ENCODE measurements at regions not wholly inside any gene's neighbourhood (a gene's known extent, or its start where the extent isn't known, plus 50 kb on each side); places are given as distances from the start of the nearest gene placed in this dataset.

DNA sequence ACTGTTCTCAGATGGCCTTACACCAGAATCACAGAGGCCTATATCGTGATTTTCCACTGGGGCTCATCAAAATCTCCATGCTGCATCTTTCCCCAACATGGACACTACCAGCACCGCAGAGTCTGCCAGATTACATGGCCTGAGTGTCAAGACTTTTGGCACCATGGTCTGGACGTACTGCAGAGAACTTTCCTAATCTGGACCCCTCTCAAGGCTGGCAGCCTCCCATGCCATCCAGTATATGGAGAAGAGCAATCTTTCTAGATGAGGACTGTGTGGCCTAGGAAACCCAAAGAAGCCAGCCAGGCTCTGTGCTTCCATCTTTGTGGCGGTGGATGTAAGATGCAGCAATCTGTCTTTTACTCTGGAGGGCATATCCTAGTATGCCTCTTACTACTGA, 139.2 kb downstream of the ADAMTS15 start:
- no peak for DNase-seq

DNA sequence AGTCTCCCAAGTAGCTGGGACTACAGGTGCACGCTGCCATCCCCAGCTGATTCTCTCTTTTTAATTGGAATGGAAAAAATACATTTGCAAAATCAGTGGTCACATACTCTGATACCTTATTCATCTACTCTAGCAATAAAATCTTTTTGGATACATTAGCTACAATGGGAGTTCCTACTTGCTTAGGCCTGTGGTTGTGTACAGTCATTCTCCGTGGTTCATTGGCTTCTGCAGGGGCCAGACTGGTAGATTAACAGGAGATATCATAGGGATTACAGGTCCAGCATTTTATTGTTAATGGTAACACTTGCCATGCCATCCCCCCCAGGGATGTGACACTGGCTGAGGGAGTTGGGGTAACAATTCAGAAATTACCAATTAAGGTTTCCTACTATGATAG, 140.0 kb downstream of the ADAMTS15 start:
- no peak for DNase-seq

DNA sequence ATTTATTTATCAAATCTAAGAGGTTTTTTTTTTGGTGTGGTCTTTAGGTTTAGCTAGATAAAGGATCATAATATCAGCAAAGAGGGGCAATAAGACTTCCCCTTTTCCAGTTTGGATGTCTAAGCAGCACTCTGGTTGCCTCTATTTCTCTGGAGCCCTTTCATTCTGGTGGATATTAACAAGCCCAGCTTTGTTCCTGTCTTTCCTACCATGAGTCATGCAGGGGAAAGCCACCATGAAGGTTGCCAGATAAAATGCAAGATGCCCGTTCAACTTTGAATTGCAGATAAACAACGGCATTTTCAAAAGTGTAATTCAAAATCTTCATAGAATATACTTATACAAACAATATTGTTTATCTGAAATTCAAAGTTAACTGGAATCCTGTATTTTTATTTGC, 143.6 kb downstream of the ADAMTS15 start:
- no peak for DNase-seq

DNA sequence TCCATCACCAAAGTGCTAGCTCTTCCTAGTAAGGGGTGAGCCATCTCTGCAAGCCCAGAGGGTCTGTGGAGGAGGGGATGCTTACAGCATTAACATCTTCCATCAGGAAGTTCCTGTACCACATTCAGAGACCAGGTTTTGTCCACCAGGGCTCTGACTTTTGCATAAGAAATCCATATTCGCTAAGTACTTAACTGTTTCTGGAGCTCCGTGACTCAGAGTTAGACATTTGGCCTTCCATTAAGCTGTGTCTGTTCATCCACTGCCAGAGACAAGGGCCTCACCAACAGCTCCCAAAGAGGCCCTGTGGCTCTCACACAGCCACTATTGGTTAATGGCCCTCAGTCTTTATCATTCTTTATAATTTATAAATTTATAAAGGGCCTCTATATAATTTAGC, 144.6 kb downstream of the ADAMTS15 start:
- no peak for DNase-seq

DNA sequence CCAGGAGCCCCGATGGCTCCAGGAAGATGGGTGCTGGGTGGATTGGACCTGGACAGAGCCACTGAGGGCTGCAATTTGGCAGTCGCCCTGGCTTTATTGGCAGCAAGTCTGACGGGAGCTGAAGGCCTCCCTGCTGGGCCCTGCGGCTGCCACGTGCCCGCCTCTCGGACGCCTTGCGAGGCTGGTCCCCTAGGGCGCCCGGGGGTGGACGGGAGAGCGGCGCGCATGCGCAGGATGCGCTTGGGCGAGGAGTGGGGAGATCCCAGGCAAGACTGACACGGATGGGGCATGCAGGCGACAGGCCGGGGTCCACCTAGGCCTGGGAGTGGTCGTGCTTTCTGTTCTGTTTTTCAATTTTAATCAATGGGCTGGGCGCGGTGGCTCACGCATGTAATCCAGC, 150.0 kb downstream of the ADAMTS15 start:
- DNase-seq, result no peak

DNA sequence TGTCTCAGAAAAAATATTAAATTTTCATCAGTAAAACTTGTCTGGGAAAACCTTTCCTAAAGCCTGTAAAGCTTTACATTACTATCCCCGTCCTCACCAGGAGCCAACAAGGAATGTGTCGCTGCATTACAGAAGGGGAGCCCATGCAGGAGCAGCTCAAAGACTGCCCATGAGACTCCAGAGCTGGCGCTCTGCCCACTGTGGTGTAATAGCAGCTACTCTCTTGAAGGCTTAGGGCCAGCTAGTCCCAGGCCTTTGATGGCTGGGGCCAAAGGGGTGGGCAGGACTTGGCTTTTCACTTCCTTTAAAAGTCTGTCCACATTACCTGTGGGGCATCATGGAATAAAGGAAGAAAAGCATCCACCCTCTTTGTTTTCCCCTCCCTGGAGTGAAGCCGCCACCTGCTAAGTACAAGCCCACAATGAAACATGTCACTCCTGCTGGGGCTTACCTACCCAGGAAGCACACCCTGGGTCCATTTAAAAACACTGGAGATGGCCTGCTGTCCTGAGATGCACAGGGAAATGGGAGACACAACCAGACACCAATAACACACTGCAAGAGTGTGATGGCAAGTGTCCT, 150.7 kb downstream of the ADAMTS15 start:
- no peak for DNase-seq

DNA sequence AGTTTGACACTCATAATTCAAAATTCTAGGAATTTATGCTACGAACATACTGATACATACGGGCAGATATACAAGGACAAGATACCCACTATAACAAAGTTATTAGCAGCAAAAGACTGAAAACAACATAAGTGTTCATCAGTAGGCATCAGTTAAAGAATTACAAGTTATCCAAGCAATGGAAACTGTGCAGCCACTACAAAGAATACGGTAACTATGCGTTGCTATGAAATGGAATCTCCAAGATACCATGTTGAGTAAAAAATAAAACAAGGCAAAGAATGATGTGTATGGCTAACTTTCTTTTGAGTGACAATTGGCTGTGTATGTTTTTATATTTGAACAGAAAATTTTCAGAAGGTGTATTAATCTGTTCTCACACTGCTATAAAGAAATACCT, 151.7 kb downstream of the ADAMTS15 start:
- no peak for DNase-seq

DNA sequence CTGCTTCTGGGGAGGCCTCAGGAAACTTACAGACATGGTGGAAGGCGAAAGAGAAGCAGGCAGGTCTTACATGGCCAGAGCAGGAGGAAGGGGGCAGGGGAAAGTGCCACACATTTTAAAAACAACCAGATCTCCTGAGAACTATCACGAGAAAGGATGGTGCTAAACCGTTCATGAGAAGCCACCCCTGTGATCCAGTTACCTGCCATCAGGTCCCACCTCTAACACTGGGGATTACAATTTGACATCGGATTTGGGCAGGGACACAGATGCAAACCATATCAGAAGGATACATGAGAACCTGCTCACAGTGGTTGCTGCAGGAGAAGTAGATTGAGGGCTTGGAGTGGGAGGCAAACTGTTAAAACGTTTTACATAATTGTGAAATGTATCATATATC, 152.2 kb downstream of the ADAMTS15 start:
- no peak for DNase-seq

DNA sequence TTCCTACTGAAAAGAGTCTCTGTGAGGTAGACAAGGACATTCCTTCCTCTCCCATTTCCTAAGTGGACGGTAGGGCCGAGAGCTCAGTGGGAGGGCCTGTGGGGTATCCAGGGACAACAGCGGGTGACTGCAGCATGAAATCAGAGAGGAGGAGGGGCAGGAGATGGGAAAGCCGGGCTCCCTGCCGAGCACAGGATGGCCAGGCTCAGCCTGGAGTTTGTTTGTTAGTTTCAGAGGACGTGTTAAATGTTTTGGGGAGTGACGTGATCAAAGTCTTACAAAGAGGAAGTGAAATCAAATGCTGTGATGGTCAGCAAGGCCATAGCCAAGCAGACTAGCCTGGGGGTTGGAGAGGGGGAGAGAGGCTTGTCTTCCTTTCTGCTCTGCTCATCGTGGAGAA, 152.7 kb downstream of the ADAMTS15 start:
- no peak for DNase-seq

DNA sequence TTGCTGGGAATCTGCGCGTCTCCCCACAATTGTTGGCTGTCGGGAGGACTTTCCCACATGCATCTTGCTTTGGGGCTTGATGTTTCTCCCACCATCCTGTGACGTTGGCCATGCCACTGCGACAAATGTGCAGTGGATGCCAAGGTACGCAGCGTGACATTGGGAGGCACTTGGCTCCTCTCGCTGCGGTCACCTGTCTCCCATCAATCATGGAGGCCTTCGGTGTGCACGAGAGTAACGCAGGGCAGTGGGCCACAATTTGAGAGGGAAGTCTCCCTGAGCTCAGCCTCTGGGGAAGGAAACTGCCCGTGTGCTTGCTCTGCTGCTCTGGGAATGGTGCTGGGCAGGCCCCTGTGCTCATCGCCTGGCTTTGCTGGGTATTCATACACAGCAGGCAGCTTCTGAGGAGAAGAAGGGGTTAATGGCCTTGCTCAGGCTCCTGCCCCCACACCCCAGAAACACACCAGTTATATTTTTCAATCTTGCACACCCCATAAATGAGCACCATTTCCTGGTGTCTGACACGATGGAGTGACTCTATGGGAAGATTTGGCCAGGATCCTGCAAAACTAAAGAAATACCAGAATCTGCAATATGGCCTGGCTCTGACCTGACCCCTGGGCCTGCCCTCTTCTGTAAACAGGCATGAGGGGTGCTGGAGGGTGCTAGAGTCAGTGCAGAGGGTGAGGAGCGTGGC, 153.5 kb downstream of the ADAMTS15 start:
- no peak for DNase-seq

DNA sequence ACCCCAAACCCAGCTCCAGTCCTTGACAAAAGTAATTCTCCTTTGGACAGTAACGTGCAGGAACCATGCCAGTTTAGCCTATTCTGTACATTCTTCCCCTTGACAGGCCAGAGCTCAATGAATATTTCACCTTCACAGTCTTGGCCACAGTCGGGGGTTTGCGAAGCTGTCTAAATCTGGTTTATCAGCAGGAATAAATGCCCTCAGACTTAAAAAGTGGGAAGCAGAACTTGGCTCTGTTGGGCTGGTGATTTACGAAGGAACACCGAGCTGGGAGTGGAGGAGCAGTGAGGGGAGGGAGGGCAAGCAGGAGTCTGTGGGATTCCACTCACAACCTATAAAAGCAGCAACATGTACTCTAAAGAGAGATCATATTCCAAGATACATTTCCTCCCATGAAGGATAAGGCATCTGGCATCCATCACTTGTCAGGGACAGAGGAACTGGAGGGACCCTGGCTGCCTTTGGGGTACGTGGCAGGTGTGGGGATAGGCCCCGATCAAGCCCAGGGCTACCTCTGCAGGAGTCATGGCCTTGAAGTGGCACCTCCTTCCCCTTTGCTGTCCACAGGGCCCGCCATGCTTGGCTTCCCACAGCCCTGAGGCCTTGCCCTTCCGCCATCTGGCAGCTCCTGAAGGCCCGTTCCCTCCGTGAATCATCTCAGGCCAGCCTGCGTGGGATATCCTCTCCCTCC, 154.3 kb downstream of the ADAMTS15 start:
- no peak for DNase-seq

DNA sequence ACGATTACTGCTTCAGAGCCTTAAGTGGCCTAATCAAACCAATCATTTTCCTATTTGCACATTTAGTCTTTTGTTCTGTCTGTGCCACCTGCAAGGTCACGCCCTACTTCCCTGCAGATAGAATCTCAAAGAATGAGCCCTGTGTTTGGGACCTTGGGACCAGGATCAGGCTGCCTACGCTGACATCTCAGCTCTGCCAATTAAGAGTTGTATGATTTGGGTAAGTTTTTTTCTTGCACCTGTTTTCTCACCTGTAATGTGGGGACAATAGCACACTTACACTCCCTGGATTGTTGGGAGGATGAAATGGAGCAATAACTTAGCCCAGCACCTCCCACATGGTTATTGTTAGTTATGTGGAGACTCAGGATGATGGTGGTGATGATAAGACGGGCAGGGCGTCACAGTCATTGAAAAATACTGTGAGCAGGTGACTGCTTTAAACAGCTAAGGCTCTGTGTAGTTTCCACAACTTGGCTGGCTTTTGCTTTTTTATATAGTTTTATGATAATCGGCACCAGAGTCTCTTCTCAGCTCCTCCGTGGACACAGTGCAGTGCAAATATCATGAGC, 155.0 kb downstream of the ADAMTS15 start:
- DNase-seq, result no peak

DNA sequence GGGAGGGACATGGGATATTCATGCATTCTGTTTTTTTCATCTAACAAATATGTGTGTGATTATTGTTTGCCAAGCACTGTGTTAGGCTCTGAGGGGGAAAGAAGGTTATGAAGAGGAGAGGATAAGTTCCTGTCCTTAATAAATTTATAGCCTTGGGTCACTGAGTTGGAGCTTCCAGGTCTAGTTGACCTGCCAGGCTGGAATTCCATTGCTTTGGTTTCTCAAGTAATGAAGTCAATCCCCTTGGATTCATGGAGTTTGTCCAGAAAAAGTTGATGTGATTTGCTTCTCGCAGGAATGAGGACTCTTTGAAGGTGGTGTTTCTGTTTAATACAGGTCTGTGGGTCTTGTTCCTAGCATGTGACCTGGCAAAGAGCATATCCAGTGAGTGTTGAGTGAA, 156.2 kb downstream of the ADAMTS15 start:
- no peak for DNase-seq

DNA sequence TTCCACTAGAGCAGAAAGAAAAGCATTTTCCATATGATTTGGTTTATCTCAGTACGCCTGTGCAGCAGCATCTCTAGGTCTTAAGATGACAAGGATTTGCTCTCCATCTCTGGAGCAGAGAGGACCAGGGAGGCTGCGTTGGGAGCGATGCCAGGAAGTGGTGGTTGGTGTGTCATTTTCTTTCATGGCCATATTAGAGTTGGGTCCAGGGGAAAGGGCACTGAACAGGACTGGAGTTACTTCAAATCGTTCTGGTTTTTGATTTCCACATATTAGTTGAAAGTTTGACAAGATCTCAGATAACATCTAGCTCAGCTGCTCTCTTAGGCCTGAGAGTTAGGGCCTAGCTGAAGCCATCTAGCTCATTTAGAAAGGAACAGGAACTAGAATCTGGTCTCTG, 157.7 kb downstream of the ADAMTS15 start:
- no peak for DNase-seq

DNA sequence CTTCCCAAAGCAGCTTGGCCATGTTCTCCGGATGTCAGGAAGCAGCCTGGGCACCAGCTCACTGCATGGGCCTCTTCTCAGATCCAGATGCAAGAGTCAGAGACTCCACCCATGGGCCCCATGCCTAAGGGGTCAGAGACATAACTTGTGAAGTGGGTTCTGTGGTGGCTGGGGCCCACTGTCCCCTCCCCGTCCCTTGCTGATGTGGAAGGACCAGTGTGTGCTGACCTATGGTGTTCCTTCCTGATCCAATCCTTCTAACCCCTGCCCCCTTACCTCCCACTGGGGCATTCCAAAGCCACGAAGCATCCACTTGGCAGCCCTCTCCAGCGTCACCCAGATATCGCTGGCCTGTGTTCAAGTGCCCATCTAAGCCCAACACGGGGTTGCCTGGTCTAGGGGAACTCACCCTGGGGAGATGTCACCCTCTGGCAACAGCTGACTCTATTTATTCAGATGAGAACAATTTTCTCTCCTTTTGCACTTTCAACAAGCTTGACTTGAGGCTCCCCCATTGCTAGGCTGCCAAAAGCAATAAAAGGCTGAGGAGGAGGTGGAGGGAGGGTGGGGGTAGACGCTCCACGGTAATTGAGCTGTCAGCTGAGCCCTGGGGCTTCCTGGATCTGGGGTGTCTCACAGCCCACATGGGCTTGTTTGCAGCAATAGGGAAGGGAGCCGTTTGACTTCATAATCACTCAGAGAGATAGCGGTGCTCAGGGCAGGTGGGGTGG, 158.5 kb downstream of the ADAMTS15 start:
- DNase-seq, result no peak

DNA sequence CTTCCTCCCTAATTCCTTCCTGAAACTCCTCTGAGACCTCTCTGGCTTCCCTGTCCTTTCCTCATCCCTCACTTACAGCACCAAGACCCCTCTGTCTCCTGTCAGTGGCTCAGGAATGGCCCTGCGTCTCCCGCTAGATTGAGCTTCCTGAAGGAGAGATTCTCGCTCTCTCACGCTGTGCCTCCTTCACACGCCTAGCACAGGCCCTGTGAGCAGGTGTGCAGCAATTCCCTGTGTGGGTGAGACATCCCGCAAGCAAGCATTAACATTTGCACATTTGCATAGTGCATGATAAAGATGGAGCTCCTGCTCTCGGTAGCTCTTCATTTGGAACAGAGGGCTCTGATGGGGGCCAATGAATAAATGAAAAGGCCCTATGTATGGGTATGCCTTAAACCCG, 159.8 kb downstream of the ADAMTS15 start:
- no peak for DNase-seq

DNA sequence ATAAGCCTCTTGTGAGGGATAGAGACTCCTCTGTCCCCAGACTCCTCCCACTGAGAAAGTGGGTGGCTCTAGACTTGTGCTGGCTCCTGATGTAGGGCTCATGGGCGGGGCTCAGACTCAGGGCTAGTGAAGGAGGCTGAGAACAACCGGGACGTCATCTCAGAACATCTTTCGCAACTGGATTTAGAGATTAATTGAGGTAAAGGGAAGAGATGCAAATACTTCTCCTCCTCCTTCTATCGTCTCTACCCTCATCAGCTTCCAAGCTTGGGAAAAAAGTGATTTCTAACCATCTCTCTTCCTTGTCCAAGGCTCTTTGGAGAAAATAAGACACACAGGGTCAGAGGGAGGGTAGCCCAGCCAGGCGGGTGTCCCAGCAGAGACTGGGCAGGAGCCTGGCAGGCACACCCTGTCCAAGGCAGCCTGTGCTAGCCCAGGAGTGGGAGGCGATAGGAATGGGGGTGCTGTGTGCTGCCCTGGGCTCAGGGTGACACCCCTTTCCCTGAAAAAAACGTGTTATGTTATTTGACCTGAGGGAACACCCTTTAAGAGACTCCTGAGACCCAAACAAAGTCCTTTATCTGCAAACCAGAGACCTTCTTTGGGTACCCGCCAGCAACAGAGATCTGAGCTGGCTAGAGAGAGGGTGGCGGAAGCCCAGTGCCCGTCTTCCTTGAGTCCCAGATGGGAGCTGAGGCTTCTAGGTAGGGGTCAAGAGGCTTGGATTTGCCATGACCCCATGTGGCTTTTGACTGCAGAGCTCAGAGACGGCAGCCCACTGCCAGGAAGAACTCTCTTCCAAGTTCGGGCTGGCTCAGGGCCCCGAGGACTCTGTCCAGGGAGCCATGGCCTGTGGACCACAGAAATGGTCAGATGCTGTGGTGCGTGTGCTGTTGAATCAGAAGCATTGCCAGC, 160.9 kb downstream of the ADAMTS15 start:
- DNase-seq, result no peak

DNA sequence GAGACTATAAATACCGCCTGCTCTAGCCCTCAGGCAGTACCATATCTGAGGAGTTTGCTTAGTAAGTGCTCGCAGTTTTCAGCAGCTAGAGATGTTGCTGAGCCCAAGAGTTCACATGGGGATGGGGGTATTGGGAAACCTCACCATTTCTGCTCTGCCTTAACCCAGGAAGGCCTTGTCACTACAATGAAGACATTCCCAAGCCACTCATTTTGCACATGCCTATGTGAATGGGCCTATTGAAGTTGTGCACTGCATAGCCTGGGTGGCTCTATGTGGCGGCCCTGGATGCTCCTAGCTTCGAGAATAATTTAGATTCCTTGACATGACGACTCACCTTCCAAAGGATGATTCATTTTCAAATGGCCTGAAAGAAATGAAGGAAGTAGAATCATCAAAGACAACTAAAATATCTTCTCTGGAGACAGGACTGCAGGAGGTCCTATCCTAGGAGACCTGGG, 163.4 kb downstream of the ADAMTS15 start:
- no peak for DNase-seq

DNA sequence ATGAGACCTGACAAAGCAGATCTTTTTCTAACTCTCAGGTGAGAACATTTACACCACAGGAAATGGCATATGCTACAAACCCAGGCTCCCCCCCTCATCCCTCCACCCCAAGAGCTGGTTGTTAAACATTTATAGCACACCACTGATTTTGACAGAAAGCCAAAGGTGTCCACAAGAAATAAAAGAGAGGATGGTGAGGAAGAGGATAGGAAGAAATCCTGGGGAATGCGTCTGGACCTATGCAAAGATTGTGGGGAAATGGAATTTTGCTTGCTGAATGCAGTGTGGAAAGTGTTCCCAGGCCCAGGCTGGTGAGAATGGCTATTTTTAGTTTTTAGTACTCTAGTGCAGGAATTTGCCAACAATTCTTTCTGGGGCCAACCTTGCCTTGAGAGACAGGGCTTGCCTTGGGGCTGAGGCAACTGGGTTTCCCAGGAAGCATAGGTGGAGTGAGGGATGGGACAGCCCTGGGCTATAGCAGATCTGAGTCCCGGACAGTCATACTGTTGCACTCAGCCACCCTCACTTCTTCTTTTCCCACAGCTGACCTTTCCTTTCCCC, 163.9 kb downstream of the ADAMTS15 start:
- DNase-seq, result no peak

DNA sequence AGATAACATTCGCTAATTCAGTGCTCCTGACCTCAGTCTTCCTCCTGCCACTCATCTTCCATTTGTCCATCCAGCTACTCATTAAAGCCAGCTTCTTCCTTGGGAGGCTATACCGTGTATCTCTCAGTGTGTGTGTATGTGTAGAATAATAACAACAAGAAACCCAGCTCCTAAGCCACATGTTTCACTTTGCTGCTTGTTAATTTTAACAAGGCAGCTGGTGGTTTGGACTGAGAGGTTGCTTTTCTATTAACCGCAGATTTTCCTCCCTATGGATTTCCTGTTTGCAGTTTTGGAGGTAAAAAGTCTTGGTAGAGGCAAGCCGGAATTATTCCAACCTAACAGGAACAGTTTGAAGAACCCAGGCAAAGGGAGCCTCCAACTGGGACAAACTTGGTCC, 165.0 kb downstream of the ADAMTS15 start:
- no peak for DNase-seq

DNA sequence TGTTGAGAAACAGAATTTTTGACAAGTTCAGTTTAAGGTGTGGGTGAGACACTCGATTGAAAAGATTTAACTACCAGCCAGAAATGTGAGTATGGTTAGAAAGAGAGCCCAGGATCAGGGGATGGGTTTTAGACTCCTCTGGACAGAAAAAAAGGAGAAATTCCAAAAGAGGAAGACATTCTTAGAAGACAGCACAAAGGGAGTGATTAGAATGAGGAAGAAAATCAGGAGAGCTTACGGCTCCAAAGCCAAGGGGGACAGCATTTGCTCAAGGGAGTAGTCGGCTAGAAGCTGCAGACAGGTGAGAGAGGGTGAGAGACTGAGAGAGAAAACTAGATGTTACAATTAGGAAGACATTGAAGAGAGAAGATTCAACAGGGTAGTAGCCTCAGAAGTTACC, 166.1 kb downstream of the ADAMTS15 start:
- DNase-seq, result no peak

Data from occipital lobe (tissue), 1 donor.